ENCODE measurements at regions not wholly inside any gene's neighbourhood (a gene's known extent, or its start where the extent isn't known, plus 50 kb on each side); places are given as distances from the start of the nearest gene placed in this dataset.

GRCh38 chr6:40720375-40720748, 133.2 kb upstream of the LRFN2 start:
- DNase-seq (ENCODE audit: low spot score): no peak

- peak; percentile 51 for DNase-seq (ENCODE audit: low spot score)
Observed at GRCh38 chr6:40719671-40720374, 132.7 kb upstream of the LRFN2 start.

GRCh38 chr6:40718401-40718800, 131.2 kb upstream of the LRFN2 start:
- no peak for DNase-seq (ENCODE audit: low spot score)

DNA sequence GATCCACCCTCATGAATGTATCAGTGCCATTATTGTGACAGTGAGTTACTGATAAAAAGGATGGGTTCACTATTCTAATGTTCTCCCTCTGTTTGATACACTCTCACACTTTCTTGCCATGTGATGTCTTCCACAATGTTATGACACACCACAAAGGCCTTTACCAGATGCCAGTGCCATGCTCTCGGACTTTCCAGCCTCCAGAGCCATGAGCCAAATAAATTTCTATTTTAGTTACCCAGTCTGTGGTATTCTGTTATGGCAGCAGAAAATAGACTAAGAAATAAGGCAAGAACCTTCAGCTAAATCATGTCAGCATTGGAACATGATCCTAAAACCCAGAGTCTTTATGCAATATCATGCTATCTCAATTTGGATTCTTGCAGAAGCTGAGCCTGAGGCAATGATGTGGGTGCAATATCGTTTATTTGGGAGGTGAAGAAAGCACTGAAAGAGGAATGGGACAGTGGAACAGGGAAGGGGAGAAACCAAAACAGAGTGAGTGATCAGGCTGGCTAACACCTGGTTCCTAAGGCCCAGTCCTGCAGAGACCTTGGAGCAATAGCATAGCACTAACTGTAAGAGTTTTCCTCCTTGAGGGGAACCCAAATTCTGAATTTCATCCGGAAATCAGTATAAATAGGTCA, 130.4 kb upstream of the LRFN2 start:
- DNase-seq (ENCODE audit: low spot score): no peak

DNA sequence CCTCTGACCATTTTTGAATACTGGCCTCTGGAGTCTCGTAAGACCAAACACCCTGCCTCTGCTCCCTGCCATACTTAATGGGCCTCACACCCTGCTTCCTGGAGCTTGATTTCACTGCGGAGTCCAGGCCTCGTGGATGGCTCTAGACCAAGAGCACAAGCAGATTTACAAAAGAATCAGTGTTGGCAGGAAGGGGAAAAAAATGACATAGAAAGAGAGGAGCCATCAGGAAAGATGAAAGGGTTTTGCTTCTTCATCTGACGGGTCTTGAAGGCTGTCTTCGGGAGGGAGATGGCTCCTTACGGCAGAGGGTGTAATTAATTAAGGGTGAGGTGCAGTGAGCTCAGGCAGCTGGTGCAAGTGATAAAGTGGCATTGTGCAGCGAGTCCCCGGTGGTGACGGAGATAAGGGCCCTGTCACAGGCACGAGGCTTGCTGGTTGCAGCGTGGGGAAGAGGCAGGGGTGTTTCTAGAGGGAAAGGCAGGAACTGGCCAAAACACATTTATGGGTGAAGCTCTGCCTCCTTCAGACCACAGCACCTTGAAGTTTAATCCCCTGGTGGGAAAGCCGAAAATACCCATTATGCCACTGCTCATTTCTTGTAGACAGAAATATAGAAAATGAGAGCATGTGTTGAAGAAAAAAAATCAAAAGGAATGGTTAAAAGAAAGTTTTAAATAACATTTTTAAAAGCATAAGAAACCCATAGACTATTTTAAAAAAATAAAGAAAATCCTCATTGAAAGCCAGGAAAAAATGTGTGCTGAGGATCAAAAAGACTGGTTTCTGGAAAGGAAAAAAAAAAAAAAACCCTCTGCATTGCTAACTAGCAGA, 128.6 kb upstream of the LRFN2 start:
- DNase-seq (ENCODE audit: low spot score): no peak

DNA sequence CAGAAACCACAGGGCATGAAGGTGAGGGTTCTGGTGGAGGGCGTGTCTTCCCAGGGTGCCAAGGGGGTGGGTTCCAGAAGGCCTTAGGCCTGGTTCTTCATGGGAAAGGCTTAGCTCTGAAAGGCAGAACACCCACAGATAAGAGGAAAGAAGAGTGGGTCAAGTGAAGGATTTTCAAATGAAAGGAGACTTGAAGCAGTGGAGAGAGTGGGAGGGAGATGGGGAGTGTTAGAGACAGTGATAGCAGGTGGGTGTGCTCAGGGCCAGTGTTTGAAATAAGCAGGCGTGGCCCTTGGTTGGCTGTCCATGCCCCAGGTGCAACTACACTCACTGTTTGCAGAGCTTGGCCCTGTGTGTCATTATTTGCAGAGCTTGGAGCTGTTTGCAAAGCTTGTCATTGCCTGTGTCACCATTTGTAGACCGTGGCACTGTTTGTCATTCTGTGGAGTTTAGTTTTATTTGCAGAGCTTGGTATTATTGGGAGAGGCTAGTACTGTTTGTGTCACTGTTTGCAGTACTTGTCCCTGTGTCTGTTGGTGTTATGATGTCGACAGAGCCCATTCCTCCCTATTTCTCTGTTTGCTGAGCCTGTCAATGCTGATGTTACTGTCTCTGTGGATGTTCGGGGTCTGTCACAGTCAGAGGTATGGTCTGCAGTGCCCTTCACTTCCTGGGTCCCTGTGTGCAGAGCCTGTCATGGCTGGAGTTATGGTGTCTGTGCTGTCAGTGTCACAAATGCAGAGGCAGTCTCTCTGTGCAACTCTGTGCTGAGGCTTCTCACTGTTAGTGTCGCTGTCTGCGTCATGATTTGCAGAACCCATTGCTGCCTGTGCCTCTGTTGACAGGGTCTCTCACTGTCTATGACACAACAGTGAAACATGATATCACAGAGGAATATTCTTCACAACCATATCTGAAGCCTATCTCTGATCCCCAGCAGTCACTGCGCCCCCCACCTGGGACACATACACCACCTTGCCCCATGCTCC, 127.7 kb upstream of the LRFN2 start:
- no peak for DNase-seq (ENCODE audit: low spot score)

GRCh38 chr6:40714143-40714542, 127.0 kb upstream of the LRFN2 start:
- DNase-seq (ENCODE audit: low spot score): no peak

DNA sequence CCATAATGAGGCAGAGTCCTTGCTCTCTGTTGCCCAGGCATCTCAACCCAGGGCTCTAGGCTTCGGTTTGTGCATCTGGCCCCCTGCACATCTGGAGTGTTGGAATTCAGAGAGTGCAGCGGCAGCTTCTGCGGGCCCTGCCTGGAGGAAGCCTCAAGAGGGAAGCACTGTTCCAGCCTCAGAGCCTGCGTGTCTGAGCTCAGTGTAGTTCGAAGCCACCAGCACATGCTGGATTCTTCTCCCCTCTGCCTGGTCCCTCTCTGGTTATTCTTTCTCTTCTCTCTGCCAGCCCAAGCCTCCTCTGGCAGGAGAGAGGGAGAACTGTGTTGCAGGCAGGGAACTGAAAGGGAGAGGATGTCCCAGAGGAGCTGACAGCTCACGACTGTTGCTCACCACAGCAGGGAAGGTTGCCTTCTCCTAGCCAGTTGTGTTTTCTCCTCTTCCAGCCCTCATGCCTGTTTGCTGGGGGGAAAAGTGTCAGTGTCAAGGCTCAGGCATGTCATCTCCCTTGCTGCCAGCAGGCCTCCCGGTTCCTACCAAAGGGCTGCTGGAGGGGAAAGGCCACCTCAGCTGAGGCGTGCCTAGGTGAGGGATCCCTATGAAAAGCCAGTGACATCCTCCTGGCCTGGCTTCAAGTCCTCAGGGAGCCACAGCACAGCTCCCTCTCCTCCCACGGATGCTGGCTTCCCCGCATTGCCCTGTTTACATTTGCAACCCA, 126.0 kb upstream of the LRFN2 start:
- no peak for DNase-seq (ENCODE audit: low spot score)

DNA sequence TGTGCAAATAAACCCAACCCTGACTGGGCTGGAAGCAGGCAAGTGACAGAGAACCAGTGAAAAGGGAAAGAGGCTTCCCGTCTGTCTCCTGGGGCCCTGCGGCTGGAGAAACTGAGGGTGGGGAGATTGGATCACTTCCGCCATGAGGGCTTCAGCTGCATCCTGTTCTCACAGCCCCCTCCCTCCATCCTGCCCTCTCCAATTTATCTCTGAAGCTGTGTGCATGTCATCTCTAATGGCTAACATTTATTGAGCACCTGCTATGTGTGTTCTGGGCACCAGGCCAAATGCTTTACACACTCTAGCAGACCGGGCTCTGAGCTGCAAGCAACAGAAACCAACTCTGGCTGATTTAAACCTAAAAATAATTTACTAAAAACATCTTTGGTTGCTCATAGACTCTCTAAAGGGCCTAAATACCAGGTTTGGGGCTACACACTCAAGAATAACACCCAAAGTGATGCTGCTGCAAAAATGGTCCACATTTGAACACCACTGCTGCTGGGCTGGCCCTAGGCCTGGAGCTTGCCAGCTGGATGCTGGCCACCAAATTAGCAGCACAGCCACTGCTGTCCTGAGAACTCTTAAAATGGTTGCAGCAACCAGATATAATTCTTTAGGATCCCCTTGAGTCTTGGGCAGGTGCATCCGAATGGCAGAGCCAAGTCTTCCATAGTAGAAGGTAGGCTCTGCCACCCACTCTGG, 123.6 kb upstream of the LRFN2 start:
- no peak for DNase-seq (ENCODE audit: low spot score)

- DNase-seq (ENCODE audit: low spot score): no peak
Observed at GRCh38 chr6:40708049-40708448, 120.9 kb upstream of the LRFN2 start.

- DNase-seq (ENCODE audit: low spot score): no peak
Observed at GRCh38 chr6:40706178-40706577, 119.0 kb upstream of the LRFN2 start.

GRCh38 chr6:40705354-40705753, 118.2 kb upstream of the LRFN2 start:
- no peak for DNase-seq (ENCODE audit: low spot score)

GRCh38 chr6:40701352-40702007, 114.3 kb upstream of the LRFN2 start:
- DNase-seq (ENCODE audit: low spot score): no peak

DNA sequence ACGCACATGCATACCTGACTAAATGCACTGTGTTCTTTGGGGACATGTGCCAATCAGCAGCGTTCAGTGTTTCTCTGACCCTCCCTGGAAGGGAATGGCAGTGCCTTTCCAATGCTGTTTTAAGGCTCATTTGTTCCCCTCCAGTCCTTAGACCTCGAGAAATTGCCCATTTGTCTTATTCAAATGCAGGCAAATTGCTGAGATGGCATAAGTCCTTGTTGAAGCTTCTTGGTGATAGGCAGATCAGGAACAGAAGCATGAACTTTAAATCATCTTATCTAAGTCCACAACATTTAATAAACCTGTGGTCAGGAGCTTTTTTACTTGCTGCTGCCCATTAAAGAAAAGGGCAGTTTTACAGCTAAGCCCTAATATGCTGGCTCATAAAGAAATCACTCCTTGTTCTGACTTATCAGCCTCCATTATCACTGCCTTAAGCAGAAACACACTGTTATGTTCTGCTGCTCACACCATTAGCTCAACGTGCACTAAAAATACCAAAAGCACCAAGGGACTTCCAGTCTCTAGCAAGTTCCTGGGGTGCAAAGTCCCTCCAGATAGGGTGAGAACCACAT, 112.9 kb upstream of the LRFN2 start:
- DNase-seq (ENCODE audit: low spot score): no peak

DNA sequence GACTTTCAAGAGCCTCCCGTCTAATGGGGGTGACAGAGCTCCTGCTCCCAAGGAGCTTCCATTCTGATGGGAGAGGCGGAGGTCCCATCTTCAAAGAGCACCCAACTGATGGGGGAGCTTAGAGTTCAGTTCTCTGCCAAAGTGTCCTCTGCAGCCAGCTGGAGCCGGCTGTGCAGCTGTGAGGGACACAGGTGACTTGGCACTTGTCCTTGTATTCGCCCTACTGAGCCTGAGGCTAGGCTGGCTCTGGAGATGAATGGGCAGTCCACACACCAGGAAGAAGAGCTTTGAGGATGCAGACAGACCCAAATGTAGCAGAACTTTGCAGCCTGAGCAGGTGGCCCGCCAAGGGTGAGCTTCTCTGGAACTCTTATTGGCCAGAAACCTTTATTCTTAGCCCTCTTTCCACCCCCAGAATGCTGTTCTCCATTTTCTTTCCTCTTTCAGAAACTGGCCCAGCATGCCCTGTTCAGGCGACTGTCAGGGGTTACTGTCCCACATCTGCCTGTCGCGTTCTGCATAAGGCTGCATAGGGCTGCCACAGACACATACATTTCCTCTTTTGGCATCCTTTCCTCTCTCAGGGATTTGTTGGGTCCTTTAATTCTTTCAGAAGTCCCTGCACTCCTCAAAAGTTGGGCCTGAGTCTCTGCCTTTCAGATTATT, 108.7 kb upstream of the LRFN2 start:
- peak; percentile 8 for DNase-seq (ENCODE audit: low spot score)

GRCh38 chr6:40695114-40695513, 108.0 kb upstream of the LRFN2 start:
- no peak for DNase-seq (ENCODE audit: low spot score)

- DNase-seq (ENCODE audit: low spot score): no peak
Observed at GRCh38 chr6:40693768-40694167, 106.6 kb upstream of the LRFN2 start.

DNA sequence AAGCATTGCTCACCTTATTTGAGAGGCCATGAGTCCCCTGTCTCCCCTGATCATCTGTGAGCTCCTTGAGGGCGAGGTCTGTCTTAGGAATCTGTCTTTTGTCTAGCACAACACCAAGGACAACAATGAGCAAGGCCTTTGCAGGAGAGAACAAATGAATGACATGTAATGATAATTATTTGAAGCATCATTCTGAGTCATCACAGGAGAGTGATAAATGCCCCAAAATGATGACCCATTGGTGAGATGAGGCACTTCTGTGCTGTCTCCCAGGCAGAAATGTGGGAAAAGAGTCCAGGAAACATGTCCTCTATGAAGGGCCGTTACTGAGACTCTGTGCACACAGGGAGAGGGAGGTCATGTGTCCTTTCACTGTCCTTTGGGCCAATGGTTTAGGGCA, 105.2 kb upstream of the LRFN2 start:
- no peak for DNase-seq (ENCODE audit: low spot score)

DNA sequence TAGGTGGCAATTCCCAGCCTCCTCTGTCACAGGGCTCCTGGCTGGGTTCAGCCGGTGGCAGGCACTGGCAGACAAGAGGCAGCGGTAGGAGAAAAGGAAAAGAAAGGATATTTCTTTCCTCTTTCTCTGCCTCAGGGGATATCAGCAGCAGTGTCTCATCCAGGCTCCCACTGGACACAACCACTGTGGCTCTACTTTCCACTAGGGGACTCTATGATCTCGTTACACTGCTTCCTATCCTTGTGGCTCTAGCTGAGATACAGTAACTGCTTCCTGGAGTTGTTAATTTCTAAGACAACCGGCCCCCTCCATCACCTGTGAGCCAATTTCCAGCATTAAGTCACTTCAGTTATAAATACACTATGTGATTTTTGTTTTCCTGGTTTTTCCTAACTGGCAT, 102.0 kb upstream of the LRFN2 start:
- DNase-seq (ENCODE audit: low spot score): no peak

Data from pons (tissue), 1 donor.